ENCODE measurements at regions not wholly inside any gene's neighbourhood (a gene's known extent, or its start where the extent isn't known, plus 50 kb on each side); places are given as distances from the start of the nearest gene placed in this dataset.
A peak's percentile ranks its signal among the peaks of the same experiment; 100 is the strongest.

- TF ChIP-seq, protein P1, sequence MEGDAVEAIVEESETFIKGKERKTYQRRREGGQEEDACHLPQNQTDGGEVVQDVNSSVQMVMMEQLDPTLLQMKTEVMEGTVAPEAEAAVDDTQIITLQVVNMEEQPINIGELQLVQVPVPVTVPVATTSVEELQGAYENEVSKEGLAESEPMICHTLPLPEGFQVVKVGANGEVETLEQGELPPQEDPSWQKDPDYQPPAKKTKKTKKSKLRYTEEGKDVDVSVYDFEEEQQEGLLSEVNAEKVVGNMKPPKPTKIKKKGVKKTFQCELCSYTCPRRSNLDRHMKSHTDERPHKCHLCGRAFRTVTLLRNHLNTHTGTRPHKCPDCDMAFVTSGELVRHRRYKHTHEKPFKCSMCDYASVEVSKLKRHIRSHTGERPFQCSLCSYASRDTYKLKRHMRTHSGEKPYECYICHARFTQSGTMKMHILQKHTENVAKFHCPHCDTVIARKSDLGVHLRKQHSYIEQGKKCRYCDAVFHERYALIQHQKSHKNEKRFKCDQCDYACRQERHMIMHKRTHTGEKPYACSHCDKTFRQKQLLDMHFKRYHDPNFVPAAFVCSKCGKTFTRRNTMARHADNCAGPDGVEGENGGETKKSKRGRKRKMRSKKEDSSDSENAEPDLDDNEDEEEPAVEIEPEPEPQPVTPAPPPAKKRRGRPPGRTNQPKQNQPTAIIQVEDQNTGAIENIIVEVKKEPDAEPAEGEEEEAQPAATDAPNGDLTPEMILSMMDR (conservative IDR thresholded peaks at IDR 0.05; ENCODE audit: low read length), result no peak
- no peak overlapping the region for H3K4me3 ChIP-seq (ENCODE audit: low read length)
- DNase-seq (ENCODE audit: low read depth), result no peak
These were observed 56.8 kb downstream of the PPP1R3C start for GRCh38 chr10:91576096-91576545.

DNA sequence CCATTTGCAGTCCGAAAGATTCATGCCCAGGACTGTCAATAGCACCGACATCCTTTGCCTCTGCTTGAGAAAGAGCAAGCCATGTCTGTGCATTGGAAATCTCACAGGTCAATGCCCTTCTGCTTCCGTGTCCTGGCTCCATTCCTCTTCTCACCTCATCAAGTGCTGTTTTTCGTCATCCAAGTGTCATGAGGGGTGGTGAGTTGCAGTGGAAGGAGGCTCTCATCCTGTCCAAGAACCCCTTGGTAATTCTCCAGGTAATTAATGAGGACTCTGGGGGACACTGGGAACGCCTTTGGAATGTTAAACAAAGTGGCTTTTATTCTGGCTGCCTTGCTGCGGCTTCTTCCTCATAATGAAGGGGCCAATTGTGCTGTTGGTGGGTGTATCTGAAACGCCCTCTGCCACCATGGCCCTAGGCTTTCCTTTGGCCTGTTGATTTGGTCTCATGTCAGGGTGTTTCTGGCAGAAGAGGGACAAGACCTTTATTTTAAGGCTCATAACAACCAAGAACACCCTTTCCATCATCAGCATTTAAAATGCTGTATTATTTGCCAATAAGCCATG lies 57.7 kb downstream of the PPP1R3C start:
- TF ChIP-seq, protein P1 (conservative IDR thresholded peaks at IDR 0.05; ENCODE audit: low read length), result no peak
- no peak for DNase-seq (ENCODE audit: low read depth)
- no peak overlapping the region for H3K4me3 ChIP-seq (ENCODE audit: low read length)

- no peak for DNase-seq (ENCODE audit: low read depth)
- H3K4me3 ChIP-seq (ENCODE audit: low read length), result no peak overlapping the region
- TF ChIP-seq, protein P1 (conservative IDR thresholded peaks at IDR 0.05; ENCODE audit: low read length), result no peak
These were observed 58.6 kb downstream of the PPP1R3C start for GRCh38 chr10:91574236-91574635.

- no peak for DNase-seq (ENCODE audit: low read depth)
- TF ChIP-seq, protein P1 (conservative IDR thresholded peaks at IDR 0.05; ENCODE audit: low read length), result no peak
- H3K4me3 ChIP-seq (ENCODE audit: low read length), result no peak overlapping the region
These were observed 59.6 kb downstream of the PPP1R3C start for GRCh38 chr10:91573320-91573719.

DNA sequence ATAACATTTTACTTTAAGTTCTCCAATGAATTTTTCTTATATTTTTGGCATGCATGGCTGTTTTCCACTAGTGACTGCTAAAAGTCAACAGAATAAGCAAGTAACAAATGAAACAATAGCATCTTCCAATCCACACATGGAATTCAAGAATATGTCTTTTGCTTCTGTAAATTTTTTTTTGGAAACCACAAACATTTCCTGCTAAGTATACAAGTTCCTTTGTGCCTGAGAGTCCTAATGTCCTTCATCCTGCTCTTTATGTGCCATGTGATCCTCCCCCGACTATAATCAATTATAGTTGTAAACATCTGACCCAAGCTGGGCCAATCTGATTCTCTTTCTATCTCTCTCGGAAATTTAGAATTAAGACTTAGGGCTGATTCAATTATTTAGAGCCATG lies 61.2 kb downstream of the PPP1R3C start:
- TF ChIP-seq, protein P1 (conservative IDR thresholded peaks at IDR 0.05; ENCODE audit: low read length), result no peak
- DNase-seq (ENCODE audit: low read depth), result peak; percentile 53
- no peak overlapping the region for H3K4me3 ChIP-seq (ENCODE audit: low read length)

- DNase-seq (ENCODE audit: low read depth), result no peak
- H3K4me3 ChIP-seq (ENCODE audit: low read length), result no peak overlapping the region
- TF ChIP-seq, protein P1 (conservative IDR thresholded peaks at IDR 0.05; ENCODE audit: low read length), result no peak
These were observed 62.7 kb downstream of the PPP1R3C start for GRCh38 chr10:91570220-91570619.

DNA sequence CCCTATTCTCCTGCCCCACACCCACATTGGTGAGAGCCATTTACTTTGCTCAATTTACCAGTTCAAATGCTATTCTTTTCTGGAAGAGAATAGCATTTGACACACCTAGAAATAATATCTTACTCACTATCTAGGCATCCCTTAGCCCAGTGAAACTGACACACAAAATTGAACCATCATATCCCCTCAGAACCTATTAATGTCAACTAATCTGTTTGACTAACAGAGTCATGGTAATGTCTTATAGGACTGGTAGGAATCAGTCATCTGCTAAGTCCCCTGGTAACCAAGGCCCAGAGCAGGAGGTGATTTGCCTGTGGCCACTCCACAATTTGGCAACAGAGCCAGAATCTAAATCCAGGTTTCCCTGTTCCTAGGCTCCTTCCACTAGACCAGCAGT lies 63.3 kb downstream of the PPP1R3C start:
- no peak overlapping the region for H3K4me3 ChIP-seq (ENCODE audit: low read length)
- TF ChIP-seq, protein P1 (conservative IDR thresholded peaks at IDR 0.05; ENCODE audit: low read length), result no peak
- no peak for DNase-seq (ENCODE audit: low read depth)

Measured in AG10803 (cell line).